RWPE1 (cell line): ENCODE measurements at regions not wholly inside any gene's neighbourhood (a gene's known extent, or its start where the extent isn't known, plus 50 kb on each side); places are given as distances from the start of the nearest gene placed in this dataset.

ENCODE experiments used
- CTCF ChIA-PET: fragments of 350-600 bp; sonication (Branson Sonifier 250); formaldehyde crosslinking; extraction: SDS; loops from one replicate; lab custom pipeline; 2021; lab: Yijun Ruan, JAX
- POLR2A ChIA-PET: fragments of 400-600 bp; formaldehyde crosslinking; extraction: SDS; loops from one replicate; lab custom pipeline; 2020; ENCODE audit warnings: antibody characterized with exemption; ENCODE audit not compliant: low non-redundant PET; lab: Yijun Ruan, JAX
- DNase-seq: peaks from one replicate; pipeline ENCODE4 v3.0.0; 2012; ENCODE audit warnings: low spot score
- H3K27ac ChIP-seq: fragments of 450-650 bp; 2 replicates; pipeline ENCODE4 v1.5.1; 2017
- CTCF ChIP-seq: fragments of 450-650 bp; conservative IDR thresholded peaks from 2 replicates; pipeline ENCODE4 v1.5.1; 2017; ENCODE audit warnings: low read depth, mild to moderate bottlenecking

GRCh38 chrX:20382518-20383297 lies 116.0 kb upstream of the RPS6KA3 start:
- no peak overlapping the region for H3K27ac ChIP-seq
- ChIA-PET CTCF (no interaction called here), POLR2A (no interaction called here)
- peak; percentile 8 for DNase-seq
- TF ChIP-seq CTCF: no peak

- no peak overlapping the region for H3K27ac ChIP-seq
- no peak for TF ChIP-seq CTCF
- no peak for DNase-seq
- ChIA-PET POLR2A (no interaction called here), CTCF (no interaction called here)
Measured at GRCh38 chrX:20382082-20382481, 115.4 kb upstream of the RPS6KA3 start.

GRCh38 chrX:20378233-20378920 lies 111.7 kb upstream of the RPS6KA3 start:
- CTCF ChIA-PET: interaction anchor here (0.6 kb wide), 2 partner anchors 8 to 54 kb away, joined by 3 to 6 read pairs; no protein-coding TSS in a partner anchor
- H3K27ac ChIP-seq: no peak overlapping the region
- DNase-seq: peak; percentile 38
- no peak for TF ChIP-seq CTCF
- POLR2A ChIA-PET: no interaction called here

- no peak for DNase-seq
- POLR2A ChIA-PET: no interaction called here
- CTCF ChIA-PET: no interaction called here
- H3K27ac ChIP-seq: no peak overlapping the region
- no peak for TF ChIP-seq CTCF
Measured at GRCh38 chrX:20374900-20375438, 108.3 kb upstream of the RPS6KA3 start.

GRCh38 chrX:20374450-20374849 lies 107.7 kb upstream of the RPS6KA3 start:
- H3K27ac ChIP-seq: no peak overlapping the region
- ChIA-PET POLR2A (no interaction called here), CTCF (no interaction called here)
- no peak for TF ChIP-seq CTCF
- no peak for DNase-seq

GRCh38 chrX:20373063-20373462 lies 106.4 kb upstream of the RPS6KA3 start:
- POLR2A ChIA-PET: no interaction called here
- no peak overlapping the region for H3K27ac ChIP-seq

More at GRCh38 chrX:20373063-20373462, 106.4 kb upstream of the RPS6KA3 start:
- TF ChIP-seq CTCF: no peak
- CTCF ChIA-PET: no interaction called here
- DNase-seq: no peak
